ENCODE measurements at regions not wholly inside any gene's neighbourhood (a gene's known extent, or its start where the extent isn't known, plus 50 kb on each side); places are given as distances from the start of the nearest gene placed in this dataset.

DNA sequence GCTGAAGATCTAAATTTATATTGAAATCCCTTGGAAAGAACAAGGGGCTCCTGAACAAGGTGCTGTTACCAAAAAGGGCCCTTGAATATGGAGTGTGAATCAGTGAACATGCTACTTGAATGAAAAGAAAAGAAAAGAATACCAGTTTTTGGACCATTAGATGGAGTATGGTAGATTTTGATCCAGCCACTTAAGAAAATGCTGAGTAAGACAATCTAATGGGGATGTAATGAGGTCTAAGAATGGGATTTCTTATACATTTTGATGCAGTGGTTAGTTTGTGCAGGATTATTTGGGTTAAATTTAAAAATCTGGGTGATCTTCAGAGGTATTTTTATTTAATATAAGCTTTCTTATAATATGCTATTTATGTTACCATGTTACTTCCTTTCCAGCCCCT is 2003.0 kb upstream of the LRRTM1 start:
- no peak overlapping the region for H3K27ac ChIP-seq (ENCODE audit: extremely low read depth, low read depth, low read length)
- no peaks in the 10 kb centered on the region for H3K9me1 ChIP-seq (ENCODE audit: control insufficient read depth, insufficient read depth, low read length)
- H3K9me3 ChIP-seq (replicated peaks; ENCODE audit: control insufficient read depth, insufficient read depth, low read depth, low read length) = peaks cover 2% of the 10 kb centered on the region; the same call in 1 of the 2 replicates
- intact Hi-C loops (cut with micrococcal nuclease) (no loop called here), in situ Hi-C loops (cut with MboI) (no loop called here)
- no peak for DNase-seq (ENCODE audit: extremely low read depth in 1 of 4, low spot score in 3 of 4)
- no peak for FAIRE-seq
- H3K27me3 ChIP-seq (ENCODE audit: control insufficient read depth in 2 of 2, insufficient read depth in 2 of 2, low read length in 2 of 2) = no peaks in the 10 kb centered on the region
- H3K9ac ChIP-seq (ENCODE audit: insufficient read depth in 1 of 2, low read depth in 2 of 2, low read length in 2 of 2) = no peak overlapping the region
- H3K4me3 ChIP-seq = no peak overlapping the region
- no peaks in the 10 kb centered on the region for H3K79me2 ChIP-seq (ENCODE audit: control insufficient read depth, insufficient read depth, low read length)
- H3K36me3 ChIP-seq (ENCODE audit: control insufficient read depth, insufficient read depth, low read length) = no peaks in the 10 kb centered on the region
- H2AFZ ChIP-seq (ENCODE audit: low read depth, low read length) = no peak overlapping the region
- H3K4me1 ChIP-seq (replicated peaks in 1 of 2; ENCODE audit: control insufficient read depth in 2 of 2, insufficient read depth in 2 of 2, low read length in 2 of 2) = no peaks in the 10 kb centered on the region
- no peaks in the 10 kb centered on the region for H4K20me1 ChIP-seq (replicated peaks; ENCODE audit: control insufficient read depth, insufficient read depth, low read length)
- no peak overlapping the region for H3K4me2 ChIP-seq (ENCODE audit: insufficient read depth, low read length)
- TF ChIP-seq ZNF174 (CRISPR knock-in tag; IDR thresholded peaks at IDR 0.05) (no peak), C11orf30 (IDR thresholded peaks at IDR 0.05; ENCODE audit: low read depth) (peak; percentile 35; the same call in 1 of the 2 replicates), MAFK (IDR thresholded peaks at IDR 0.05; ENCODE audit: low read length) (peak; percentile 65), MAFG (tag; conservative IDR thresholded peaks at IDR 0.05) (peak; percentile 49), CBFA2T2 (conservative IDR thresholded peaks at IDR 0.05) (no peak), ZNF316 (IDR thresholded peaks at IDR 0.05) (peak; percentile 47), MAFF (IDR thresholded peaks at IDR 0.05; ENCODE audit: low read length) (peak; percentile 65)
- TF ChIP-seq, protein P1, sequence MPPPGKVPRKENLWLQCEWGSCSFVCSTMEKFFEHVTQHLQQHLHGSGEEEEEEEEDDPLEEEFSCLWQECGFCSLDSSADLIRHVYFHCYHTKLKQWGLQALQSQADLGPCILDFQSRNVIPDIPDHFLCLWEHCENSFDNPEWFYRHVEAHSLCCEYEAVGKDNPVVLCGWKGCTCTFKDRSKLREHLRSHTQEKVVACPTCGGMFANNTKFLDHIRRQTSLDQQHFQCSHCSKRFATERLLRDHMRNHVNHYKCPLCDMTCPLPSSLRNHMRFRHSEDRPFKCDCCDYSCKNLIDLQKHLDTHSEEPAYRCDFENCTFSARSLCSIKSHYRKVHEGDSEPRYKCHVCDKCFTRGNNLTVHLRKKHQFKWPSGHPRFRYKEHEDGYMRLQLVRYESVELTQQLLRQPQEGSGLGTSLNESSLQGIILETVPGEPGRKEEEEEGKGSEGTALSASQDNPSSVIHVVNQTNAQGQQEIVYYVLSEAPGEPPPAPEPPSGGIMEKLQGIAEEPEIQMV (tag; conservative IDR thresholded peaks at IDR 0.05; ENCODE audit: low read depth) = no peak
- CTCF ChIA-PET (ENCODE audit: low intra/inter-chr PET ratio) = no interaction called here
- no peak for ATAC-seq
- POLR2A ChIA-PET = no interaction called here
- no TSS peak for BruUV-seq (replicated peaks)
